Pancreas (tissue), 10 donors: ENCODE measurements at regions not wholly inside any gene's neighbourhood (a gene's known extent, or its start where the extent isn't known, plus 50 kb on each side); places are given as distances from the start of the nearest gene placed in this dataset.

Experiments used
- ATAC-seq, 4 donors: fragments of 200-7000 bp; cut with Tn5 transposase; one replicate each; pipeline versions ENCODE4 v1.8.0 to v1.9.1; 2020; ENCODE audit warnings: mild to moderate bottlenecking in 4 of 4, moderate library complexity in 4 of 4
- DNase-seq, 6 donors: peaks; one replicate each; pipeline ENCODE4 v3.0.0-alpha.2; 2020
- FAIRE-seq: peaks from 2 replicates; lab custom pipeline; 2012; peaks lifted over from hg19 to GRCh38; lab: Jason Lieb, UNC
- H3K27ac ChIP-seq, 4 donors: fragments of 200-600 bp; sonication (generic); 1 replicate in 3 of 4; 2 replicates in 1 of 4; pipeline versions ENCODE4 v1.5.0 to v1.8.0; 2020
- H3K27me3 ChIP-seq, 4 donors: fragments of 200-600 bp; one replicate each; pipeline ENCODE4 v1.8.0; 2021
- H3K36me3 ChIP-seq, 3 donors: fragments of 200-600 bp; sonication (generic) in 1 of 3; one replicate each; pipeline versions ENCODE4 v1.5.0 to v1.8.0; 2020 to 2021
- H3K4me1 ChIP-seq, 3 donors: fragments of 200-600 bp; one replicate each; pipeline ENCODE4 v1.8.0; 2021
- H3K4me3 ChIP-seq, 4 donors: fragments of 200-600 bp; sonication (generic) in 2 of 4; one replicate each; pipeline versions ENCODE4 v1.5.0 to v1.8.0; 2020 to 2021
- H3K9me3 ChIP-seq, 4 donors: fragments of 200-600 bp; one replicate each; pipeline ENCODE4 v1.8.0; 2021
- CTCF ChIP-seq, 4 donors: fragments of 200-600 bp; sonication (generic) in 3 of 4; IDR thresholded peaks; one replicate each; pipeline versions ENCODE4 v1.5.0 to v1.8.0; 2021; ENCODE audit warnings: antibody characterized with exemption in 4 of 4
- WGBS, 2 donors: extraction: QIAGEN DNeasy Blood & Tissue Kit; methylation state at CpG; one replicate each; pipeline ENCODE4 v1.1.7; 2013; 5-methylcytosine and 5-hydroxymethylcytosine counted together
- intact Hi-C, 3 donors: fragments of 100-400 bp; cut with DNase I; formaldehyde crosslinking; loops; one replicate each; pipeline versions ENCODE4 v1.11.1 to v1.14.2; 2022
- donor health status: healthy with polysubstance abuse.
- donor health status: DM: no; HTN: no; CAD: no; lungs with moderate emphysema.
- donor health status: DM: no; HTN: no; CAD: no.
- donor health status: control.
- donor health status: control.
- donor health status: Bipolar disorder and iron deficiency.
- donor health status: DM: yes; HTN: yes; CAD: no.
- donor health status: DM: no; HTN: no; CAD: no.
- donor health status: DM: no; HTN: no; CAD: no.
- donor health status: DM: yes; HTN: yes; CAD: no.

- Histone ChIP-seq H3K4me3 (no peak overlapping the region), H3K36me3 (no peaks in the 10 kb centered on the region), H3K27me3 (no peaks in the 10 kb centered on the region), H3K27ac (no peak overlapping the region), H3K9me3 (no peaks in the 10 kb centered on the region), H3K4me1 (no peaks in the 10 kb centered on the region)
- intact Hi-C loops: no loop called here
- DNase-seq (no peak), FAIRE-seq (no peak), ATAC-seq (no peak)
- WGBS, 2 donors: 78 to 88% methylated on average over 4 of the region's 4 CpGs
- TF ChIP-seq CTCF (IDR thresholded peaks at IDR 0.05): no peak
Measured at GRCh38 chr9:91024841-91025240, 223.2 kb downstream of the SYK start.

- Histone ChIP-seq H3K36me3 (no peaks in the 10 kb centered on the region), H3K4me1 (no peaks in the 10 kb centered on the region), H3K27me3 (no peaks in the 10 kb centered on the region), H3K4me3 (no peak overlapping the region), H3K9me3 (no peaks in the 10 kb centered on the region), H3K27ac (no peak overlapping the region)
- ATAC-seq (no peak), DNase-seq (no peak), FAIRE-seq (no peak)
- WGBS, 2 donors: 87 to 90% methylated on average over 4 of the region's 4 CpGs
- intact Hi-C loops: no loop called here
- no peak for TF ChIP-seq CTCF (IDR thresholded peaks at IDR 0.05)
Measured at GRCh38 chr9:91025856-91026255, 224.2 kb downstream of the SYK start.

GRCh38 chr9:91026266-91026665 is 224.6 kb downstream of the SYK start:
- Histone ChIP-seq H3K27ac (no peak overlapping the region), H3K9me3 (no peaks in the 10 kb centered on the region), H3K4me3 (no peak overlapping the region), H3K27me3 (no peaks in the 10 kb centered on the region), H3K36me3 (no peaks in the 10 kb centered on the region), H3K4me1 (no peaks in the 10 kb centered on the region)
- no peak for DNase-seq
- WGBS, 2 donors: 61 to 73% methylated on average over 8 of the region's 8 CpGs
- TF ChIP-seq CTCF (IDR thresholded peaks at IDR 0.05): no peak
- intact Hi-C loops: no loop called here
- no peak for ATAC-seq
- FAIRE-seq: no peak

- no peaks in the 10 kb centered on the region for H3K27me3 ChIP-seq
- H3K27ac ChIP-seq: no peak overlapping the region
- ATAC-seq (no peak), FAIRE-seq (no peak), DNase-seq (no peak)
- H3K4me1 ChIP-seq: no peaks in the 10 kb centered on the region
- WGBS, 2 donors: 76 to 82% methylated on average over 3 of the region's 3 CpGs
- TF ChIP-seq CTCF (IDR thresholded peaks at IDR 0.05): no peak
- intact Hi-C loops: no loop called here
- H3K9me3 ChIP-seq: no peaks in the 10 kb centered on the region
- no peaks in the 10 kb centered on the region for H3K36me3 ChIP-seq
- no peak overlapping the region for H3K4me3 ChIP-seq
Measured at GRCh38 chr9:91027005-91027404, 225.4 kb downstream of the SYK start.

GRCh38 chr9:91028166-91028827 is 226.7 kb downstream of the SYK start:
- FAIRE-seq (no peak), ATAC-seq (no peak), DNase-seq (no peak)
- TF ChIP-seq CTCF (IDR thresholded peaks at IDR 0.05): no peak
- Histone ChIP-seq H3K4me1 (no peaks in the 10 kb centered on the region), H3K9me3 (no peaks in the 10 kb centered on the region), H3K27ac (no peak overlapping the region), H3K27me3 (no peaks in the 10 kb centered on the region), H3K4me3 (no peak overlapping the region), H3K36me3 (no peaks in the 10 kb centered on the region)
- 88 to 89% methylated on average over 8 of the region's 8 CpGs for WGBS, 2 donors
- intact Hi-C loops: no loop called here
